SJSA1 (cell line): ENCODE measurements at regions not wholly inside any gene's neighbourhood (a gene's known extent, or its start where the extent isn't known, plus 50 kb on each side); places are given as distances from the start of the nearest gene placed in this dataset.
"Not testable (repeated sequence)": the region's sequence is repeated elsewhere in the genome, so short reads cannot be mapped to it uniquely, and the experiment has no call there.

ENCODE experiments used
- DNase-seq, 2 experiments: peaks; one replicate each; pipeline ENCODE4 v3.0.0-alpha.2; 2015 to 2020; ENCODE audit warnings: low spot score in 2 of 2, low read depth in 1 of 2
- H3K27ac ChIP-seq: fragments of 250-450 bp; sonication (Bioruptor Pico); 2 replicates; pipeline ENCODE4 v1.5.1; 2020; ENCODE audit warnings: mild to moderate bottlenecking, moderate library complexity
- H3K27me3 ChIP-seq: fragments of 250-450 bp; sonication (Bioruptor Pico); replicated peaks from 2 replicates; pipeline ENCODE4 v1.5.1; 2020; ENCODE audit warnings: mild to moderate bottlenecking, moderate library complexity
- H3K36me3 ChIP-seq: fragments of 250-450 bp; sonication (Bioruptor Pico); 2 replicates; pipeline ENCODE4 v1.5.1; 2020; ENCODE audit warnings: mild to moderate bottlenecking
- H3K4me1 ChIP-seq: fragments of 250-450 bp; sonication (Bioruptor Pico); replicated peaks from 2 replicates; pipeline ENCODE4 v1.6.1; 2021; ENCODE audit warnings: mild to moderate bottlenecking
- H3K4me3 ChIP-seq: fragments of 250-450 bp; sonication (Bioruptor Pico); 2 replicates; pipeline ENCODE4 v1.5.1; 2020; ENCODE audit warnings: mild to moderate bottlenecking
- H3K9me3 ChIP-seq: fragments of 250-450 bp; sonication (Bioruptor Pico); replicated peaks from 2 replicates; pipeline ENCODE4 v1.5.1; 2020; ENCODE audit warnings: mild to moderate bottlenecking

GRCh38 chr5:162274679-162275078, 207.1 kb downstream of the GABRG2 start:
- no peak for DNase-seq
- Histone ChIP-seq H3K4me3 (no peak overlapping the region), H3K27me3 (no peaks in the 10 kb centered on the region), H3K27ac (no peak overlapping the region), H3K36me3 (no peaks in the 10 kb centered on the region), H3K9me3 (peaks cover 8% of the 10 kb centered on the region; the same call in 1 of the 2 replicates), H3K4me1 (no peaks in the 10 kb centered on the region)

- H3K9me3 ChIP-seq, H3K36me3 ChIP-seq, H3K27me3 ChIP-seq, DNase-seq, H3K4me3 ChIP-seq, H3K4me1 ChIP-seq, H3K27ac ChIP-seq: not testable (repeated sequence)
These were observed 207.8 kb downstream of the GABRG2 start for GRCh38 chr5:162275387-162275786.

- Histone ChIP-seq H3K27ac (no peak overlapping the region), H3K27me3 (no peaks in the 10 kb centered on the region), H3K4me3 (no peak overlapping the region), H3K9me3 (peaks cover 5% of the 10 kb centered on the region), H3K36me3 (no peaks in the 10 kb centered on the region), H3K4me1 (no peaks in the 10 kb centered on the region)
- no peak for DNase-seq
These were observed 214.6 kb downstream of the GABRG2 start for GRCh38 chr5:162282191-162282590.

DNA sequence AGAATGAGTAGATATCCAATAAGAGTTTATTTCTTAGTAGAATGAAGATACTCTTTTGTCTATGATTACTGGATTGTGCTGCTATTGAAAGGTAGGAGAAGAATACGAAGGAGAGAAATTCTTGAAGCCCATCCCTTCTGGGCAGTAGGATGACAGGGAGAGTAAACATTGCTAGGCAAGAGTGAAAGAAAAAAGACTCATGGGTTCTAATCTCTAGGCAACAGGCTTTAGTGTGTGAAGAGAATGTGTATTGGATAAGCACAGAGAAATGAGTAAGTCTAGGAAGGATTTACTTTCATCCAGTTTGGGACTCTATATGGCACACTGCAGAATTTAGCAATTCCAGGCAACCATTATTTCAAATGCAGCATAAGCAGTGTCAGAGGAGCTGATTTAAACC, 216.0 kb downstream of the GABRG2 start:
- no peak for DNase-seq
- no peak overlapping the region for H3K27ac ChIP-seq
- peaks cover 9% of the 10 kb centered on the region for H3K9me3 ChIP-seq

GRCh38 chr5:162288647-162289296, 221.2 kb downstream of the GABRG2 start:
- no peak overlapping the region for H3K27ac ChIP-seq
- no peak overlapping the region for H3K4me3 ChIP-seq
- H3K36me3 ChIP-seq: no peaks in the 10 kb centered on the region
- H3K4me1 ChIP-seq: no peaks in the 10 kb centered on the region
- DNase-seq: no peak
- H3K9me3 ChIP-seq: peaks cover 14% of the 10 kb centered on the region
- no peaks in the 10 kb centered on the region for H3K27me3 ChIP-seq

More for the DNA sequence above, 216.0 kb downstream of the GABRG2 start:
- Histone ChIP-seq H3K4me1 (no peaks in the 10 kb centered on the region), H3K36me3 (no peaks in the 10 kb centered on the region), H3K4me3 (no peak overlapping the region), H3K27me3 (no peaks in the 10 kb centered on the region)

- DNase-seq: no peak
- Histone ChIP-seq H3K27ac (no peak overlapping the region), H3K27me3 (no peaks in the 10 kb centered on the region), H3K9me3 (peaks cover 12% of the 10 kb centered on the region), H3K4me1 (no peaks in the 10 kb centered on the region), H3K36me3 (no peaks in the 10 kb centered on the region), H3K4me3 (no peak overlapping the region)
These were observed 221.9 kb downstream of the GABRG2 start for GRCh38 chr5:162289489-162289888.

GRCh38 chr5:162299793-162300192, 232.2 kb downstream of the GABRG2 start:
- Histone ChIP-seq H3K4me3 (no peak overlapping the region), H3K27ac (no peak overlapping the region), H3K27me3 (no peaks in the 10 kb centered on the region), H3K9me3 (peaks cover 19% of the 10 kb centered on the region), H3K36me3 (no peaks in the 10 kb centered on the region), H3K4me1 (no peaks in the 10 kb centered on the region)
- no peak for DNase-seq

DNA sequence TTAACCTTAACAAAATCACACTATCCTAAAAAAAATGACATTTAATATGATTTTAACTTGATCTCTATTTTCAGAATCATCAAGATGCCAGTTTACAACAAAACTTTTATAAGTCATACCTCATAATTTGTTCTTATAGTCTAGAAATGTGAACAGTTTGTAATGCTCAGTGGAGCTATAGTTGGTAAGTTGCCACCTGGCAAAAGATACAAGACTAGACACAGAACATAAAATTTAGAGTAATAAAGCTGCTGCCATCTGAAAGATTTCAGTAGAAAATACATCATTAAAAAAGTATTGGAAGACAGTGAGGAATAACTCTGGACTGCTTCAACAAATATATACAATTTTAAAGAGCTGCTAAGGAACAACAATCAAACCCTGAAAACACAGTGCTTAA, 233.8 kb downstream of the GABRG2 start:
- no peak for DNase-seq
- Histone ChIP-seq H3K4me3 (no peak overlapping the region), H3K27me3 (no peaks in the 10 kb centered on the region)

DNA sequence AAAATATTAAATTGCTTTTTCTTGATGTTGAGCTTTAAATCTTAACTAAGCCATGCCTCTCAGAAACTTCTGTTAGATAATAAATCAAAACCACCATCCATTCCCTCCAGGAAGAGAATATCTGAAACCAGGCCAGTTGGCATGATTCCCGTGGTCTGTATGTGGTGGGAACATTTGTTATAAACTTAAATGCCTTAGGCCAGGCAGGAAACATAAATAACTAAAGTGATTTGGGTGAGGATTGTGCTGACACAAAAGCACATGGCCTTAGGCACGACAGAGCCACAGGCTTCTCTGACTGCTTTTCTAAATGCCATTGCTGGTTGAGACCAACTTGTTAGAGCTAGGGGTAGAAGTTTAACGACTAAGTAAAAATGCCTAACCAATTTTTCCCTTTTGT, 255.9 kb downstream of the GABRG2 start:
- no peaks in the 10 kb centered on the region for H3K36me3 ChIP-seq
- H3K4me3 ChIP-seq: no peak overlapping the region
- H3K27ac ChIP-seq: no peak overlapping the region
- peaks cover 23% of the 10 kb centered on the region for H3K9me3 ChIP-seq
- H3K27me3 ChIP-seq: no peaks in the 10 kb centered on the region
- DNase-seq: no peak
- H3K4me1 ChIP-seq: no peaks in the 10 kb centered on the region

More for the DNA sequence above, 233.8 kb downstream of the GABRG2 start:
- Histone ChIP-seq H3K27ac (no peak overlapping the region), H3K4me1 (no peaks in the 10 kb centered on the region), H3K9me3 (peaks cover 19% of the 10 kb centered on the region), H3K36me3 (no peaks in the 10 kb centered on the region)

DNA sequence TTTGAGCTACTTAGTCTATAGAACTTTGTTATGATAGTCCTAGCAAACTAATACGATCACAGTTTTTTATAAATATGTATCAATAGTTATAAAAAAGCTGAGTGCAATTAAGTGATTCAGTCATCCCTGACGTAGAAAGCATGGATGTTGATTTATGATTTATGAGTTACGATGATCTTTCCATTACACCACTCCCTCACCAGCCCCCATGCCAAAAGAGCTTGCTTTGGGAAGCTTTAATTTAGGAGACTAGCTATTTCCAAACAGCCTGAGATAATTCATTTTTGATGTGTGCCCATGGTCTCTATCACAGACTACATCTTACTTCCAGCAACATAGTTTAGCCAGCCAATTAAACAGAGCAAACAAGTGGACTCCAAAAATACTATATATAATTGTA, 256.8 kb downstream of the GABRG2 start:
- peaks cover 23% of the 10 kb centered on the region for H3K9me3 ChIP-seq
- H3K36me3 ChIP-seq: no peaks in the 10 kb centered on the region
- H3K27me3 ChIP-seq: no peaks in the 10 kb centered on the region
- H3K27ac ChIP-seq: no peak overlapping the region
- no peaks in the 10 kb centered on the region for H3K4me1 ChIP-seq
- DNase-seq: no peak
- no peak overlapping the region for H3K4me3 ChIP-seq

GRCh38 chr5:162325143-162325727, 257.7 kb downstream of the GABRG2 start:
- Histone ChIP-seq H3K4me3 (no peak overlapping the region), H3K27ac (no peak overlapping the region), H3K36me3 (no peaks in the 10 kb centered on the region), H3K9me3 (peaks cover 18% of the 10 kb centered on the region), H3K27me3 (no peaks in the 10 kb centered on the region), H3K4me1 (no peaks in the 10 kb centered on the region)
- DNase-seq: no peak

- no peaks in the 10 kb centered on the region for H3K4me1 ChIP-seq
- no peak overlapping the region for H3K4me3 ChIP-seq
- peaks cover 17% of the 10 kb centered on the region for H3K9me3 ChIP-seq
- DNase-seq: no peak
- H3K36me3 ChIP-seq: no peaks in the 10 kb centered on the region
- H3K27me3 ChIP-seq: no peaks in the 10 kb centered on the region
- H3K27ac ChIP-seq: no peak overlapping the region
These were observed 267.4 kb downstream of the GABRG2 start for GRCh38 chr5:162334944-162335343.

GRCh38 chr5:162360373-162360931, 292.9 kb downstream of the GABRG2 start:
- H3K9me3 ChIP-seq: peaks cover 18% of the 10 kb centered on the region
- H3K27me3 ChIP-seq: no peaks in the 10 kb centered on the region
- no peak for DNase-seq
- H3K27ac ChIP-seq: no peak overlapping the region
- no peak overlapping the region for H3K4me3 ChIP-seq
- no peaks in the 10 kb centered on the region for H3K36me3 ChIP-seq
- no peaks in the 10 kb centered on the region for H3K4me1 ChIP-seq

DNA sequence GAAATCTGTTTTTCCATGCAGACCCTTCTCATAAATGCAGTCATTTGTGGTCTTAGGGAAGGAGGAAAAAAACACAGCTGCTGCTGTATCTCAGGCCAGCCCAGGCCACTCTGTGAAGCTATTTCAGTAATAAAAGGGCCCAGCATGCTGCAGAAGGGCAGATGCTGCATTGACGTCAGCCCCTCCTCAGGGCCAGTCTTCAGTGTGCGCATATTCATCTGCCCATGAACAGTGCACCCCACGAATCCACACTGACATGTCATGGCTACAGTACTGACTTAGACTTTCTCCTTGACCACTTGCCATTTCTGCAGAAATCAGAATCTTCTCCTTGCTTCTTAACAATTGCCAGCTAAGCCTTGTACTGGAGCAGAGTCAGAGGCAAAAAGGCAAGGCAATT, 304.7 kb downstream of the GABRG2 start:
- no peaks in the 10 kb centered on the region for H3K27me3 ChIP-seq
- no peak overlapping the region for H3K4me3 ChIP-seq
- no peaks in the 10 kb centered on the region for H3K4me1 ChIP-seq
- no peak overlapping the region for H3K27ac ChIP-seq
- peaks cover 8% of the 10 kb centered on the region for H3K9me3 ChIP-seq
- no peak for DNase-seq
- no peaks in the 10 kb centered on the region for H3K36me3 ChIP-seq
